Astrocyte of the cerebellum (primary cell): ENCODE measurements at regions not wholly inside any gene's neighbourhood (a gene's known extent, or its start where the extent isn't known, plus 50 kb on each side); places are given as distances from the start of the nearest gene placed in this dataset.

Experiments
- DNase-seq: peaks from one replicate; pipeline ENCODE4 v3.0.0-alpha.2; 2011; ENCODE audit warnings: low read depth
- H3K4me3 ChIP-seq: 2 replicates; pipeline ENCODE4 v1.5.1; 2011; ENCODE audit warnings: mild to moderate bottlenecking, low read depth, low read length, moderate library complexity
- CTCF ChIP-seq: IDR thresholded peaks from 2 replicates; pipeline ENCODE4 v1.5.1; 2012; ENCODE audit warnings: low read length, low read depth, moderate library complexity, mild to moderate bottlenecking; ENCODE audit errors: missing control alignments
- in situ Hi-C: cut with HindIII; loops from 2 replicates; pipeline ENCODE4 v1.10.0; 2017; ENCODE audit warnings: low sequenced_read_pairs

GRCh38 chr7:46879783-46880182 is 702.1 kb downstream of the TNS3 start:
- no peak for DNase-seq
- TF ChIP-seq CTCF: no peak

GRCh38 chr7:46871516-46871915 is 710.4 kb downstream of the TNS3 start:
- TF ChIP-seq CTCF: no peak
- in situ Hi-C loops: no loop called here
- no peak overlapping the region for H3K4me3 ChIP-seq
- DNase-seq: no peak

More at GRCh38 chr7:46879783-46880182, 702.1 kb downstream of the TNS3 start:
- in situ Hi-C loops: no loop called here
- H3K4me3 ChIP-seq: no peak overlapping the region

GRCh38 chr7:46864716-46865115 is 717.2 kb downstream of the TNS3 start:
- in situ Hi-C loops: no loop called here
- no peak for DNase-seq
- H3K4me3 ChIP-seq: no peak overlapping the region
- no peak for TF ChIP-seq CTCF

- no peak for TF ChIP-seq CTCF
- H3K4me3 ChIP-seq: no peak overlapping the region
- DNase-seq: no peak
- in situ Hi-C loops: no loop called here
Observed at GRCh38 chr7:46859963-46860475, 721.9 kb downstream of the TNS3 start.

GRCh38 chr7:46855851-46856250 is 726.1 kb downstream of the TNS3 start:
- DNase-seq: no peak
- H3K4me3 ChIP-seq: no peak overlapping the region
- in situ Hi-C loops: no loop called here
- TF ChIP-seq CTCF: no peak

GRCh38 chr7:46854958-46855473 is 726.9 kb downstream of the TNS3 start:
- TF ChIP-seq CTCF: no peak
- in situ Hi-C loops: no loop called here
- no peak for DNase-seq
- H3K4me3 ChIP-seq: no peak overlapping the region
